ENCODE measurements at regions not wholly inside any gene's neighbourhood (a gene's known extent, or its start where the extent isn't known, plus 50 kb on each side); places are given as distances from the start of the nearest gene placed in this dataset.

DNA sequence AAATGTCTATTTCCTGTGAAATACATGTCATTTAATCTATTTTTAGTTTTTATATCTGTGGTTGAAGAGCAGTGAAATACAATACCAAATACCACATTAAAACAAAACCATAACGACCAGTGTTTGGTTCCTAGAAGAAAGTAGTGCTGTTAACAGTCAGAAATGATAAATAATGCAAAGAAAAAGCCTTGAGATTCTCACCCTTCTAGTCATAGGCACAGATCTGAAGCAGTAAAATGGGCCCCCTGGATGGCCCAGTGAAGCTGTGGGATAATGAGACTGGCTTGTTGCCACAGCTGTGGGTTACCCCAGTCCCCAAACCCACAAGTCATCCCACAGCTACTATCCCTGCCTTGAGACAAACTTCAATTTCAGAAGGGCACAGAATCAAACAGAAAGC, 137.3 kb upstream of the RPL34 start:
- in situ Hi-C loops (cut with HindIII; ENCODE audit: low pct_ligation_motif_present, low sequenced_read_pairs) = no loop called here
- TF ChIP-seq, protein P1, sequence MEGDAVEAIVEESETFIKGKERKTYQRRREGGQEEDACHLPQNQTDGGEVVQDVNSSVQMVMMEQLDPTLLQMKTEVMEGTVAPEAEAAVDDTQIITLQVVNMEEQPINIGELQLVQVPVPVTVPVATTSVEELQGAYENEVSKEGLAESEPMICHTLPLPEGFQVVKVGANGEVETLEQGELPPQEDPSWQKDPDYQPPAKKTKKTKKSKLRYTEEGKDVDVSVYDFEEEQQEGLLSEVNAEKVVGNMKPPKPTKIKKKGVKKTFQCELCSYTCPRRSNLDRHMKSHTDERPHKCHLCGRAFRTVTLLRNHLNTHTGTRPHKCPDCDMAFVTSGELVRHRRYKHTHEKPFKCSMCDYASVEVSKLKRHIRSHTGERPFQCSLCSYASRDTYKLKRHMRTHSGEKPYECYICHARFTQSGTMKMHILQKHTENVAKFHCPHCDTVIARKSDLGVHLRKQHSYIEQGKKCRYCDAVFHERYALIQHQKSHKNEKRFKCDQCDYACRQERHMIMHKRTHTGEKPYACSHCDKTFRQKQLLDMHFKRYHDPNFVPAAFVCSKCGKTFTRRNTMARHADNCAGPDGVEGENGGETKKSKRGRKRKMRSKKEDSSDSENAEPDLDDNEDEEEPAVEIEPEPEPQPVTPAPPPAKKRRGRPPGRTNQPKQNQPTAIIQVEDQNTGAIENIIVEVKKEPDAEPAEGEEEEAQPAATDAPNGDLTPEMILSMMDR (IDR thresholded peaks at IDR 0.05; ENCODE audit: low read depth, low read length, missing control alignments) = no peak
- DNase-seq = no peak
- H3K27me3 ChIP-seq (replicated peaks) = no peaks in the 10 kb centered on the region
- no peak overlapping the region for H3K27ac ChIP-seq
- no peaks in the 10 kb centered on the region for H3K36me3 ChIP-seq (replicated peaks)
- no peak overlapping the region for H3K4me3 ChIP-seq (ENCODE audit: low read depth, low read length)

DNA sequence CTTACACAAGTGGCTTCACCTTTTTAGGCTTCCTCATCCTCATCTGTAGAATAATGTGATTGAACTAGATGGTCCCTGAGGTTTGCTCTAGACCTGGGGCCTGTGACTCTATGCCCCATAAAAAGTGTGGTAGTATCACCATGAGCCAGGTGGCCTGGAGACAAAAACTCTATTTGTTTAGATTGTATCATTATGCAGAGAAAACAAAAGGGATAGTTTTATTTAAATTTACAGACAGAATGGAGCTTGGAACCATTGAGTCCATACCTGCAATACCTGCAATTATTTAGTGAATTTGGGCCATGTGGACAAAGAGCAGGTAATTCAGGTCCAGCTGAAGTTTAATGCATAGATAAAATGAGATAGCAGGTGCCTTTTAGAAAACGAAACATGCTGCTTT, 139.5 kb upstream of the RPL34 start:
- no peak overlapping the region for H3K27ac ChIP-seq
- H3K4me3 ChIP-seq (ENCODE audit: low read depth, low read length) = no peak overlapping the region
- H3K36me3 ChIP-seq (replicated peaks) = no peaks in the 10 kb centered on the region
- TF ChIP-seq, protein P1 (IDR thresholded peaks at IDR 0.05; ENCODE audit: low read depth, low read length, missing control alignments) = no peak
- H3K27me3 ChIP-seq (replicated peaks) = no peaks in the 10 kb centered on the region
- in situ Hi-C loops (cut with HindIII; ENCODE audit: low pct_ligation_motif_present, low sequenced_read_pairs) = no loop called here
- no peak for DNase-seq

- no peak overlapping the region for H3K27ac ChIP-seq
- H3K27me3 ChIP-seq (replicated peaks) = no peaks in the 10 kb centered on the region
- TF ChIP-seq, protein P1 (IDR thresholded peaks at IDR 0.05; ENCODE audit: low read depth, low read length, missing control alignments) = no peak
- in situ Hi-C loops (cut with HindIII; ENCODE audit: low pct_ligation_motif_present, low sequenced_read_pairs) = no loop called here
- no peaks in the 10 kb centered on the region for H3K36me3 ChIP-seq (replicated peaks)
- DNase-seq = no peak
- no peak overlapping the region for H3K4me3 ChIP-seq (ENCODE audit: low read depth, low read length)
Measured at GRCh38 chr4:108477527-108478108, 142.8 kb upstream of the RPL34 start.

GRCh38 chr4:108473163-108473720, 147.1 kb upstream of the RPL34 start:
- in situ Hi-C loops (cut with HindIII; ENCODE audit: low pct_ligation_motif_present, low sequenced_read_pairs) = no loop called here
- no peak for DNase-seq
- no peaks in the 10 kb centered on the region for H3K27me3 ChIP-seq (replicated peaks)
- TF ChIP-seq, protein P1 (IDR thresholded peaks at IDR 0.05; ENCODE audit: low read depth, low read length, missing control alignments) = peak; percentile 4
- no peaks in the 10 kb centered on the region for H3K36me3 ChIP-seq (replicated peaks)
- H3K27ac ChIP-seq = no peak overlapping the region
- no peak overlapping the region for H3K4me3 ChIP-seq (ENCODE audit: low read depth, low read length)

- H3K27me3 ChIP-seq (replicated peaks) = no peaks in the 10 kb centered on the region
- H3K36me3 ChIP-seq (replicated peaks) = no peaks in the 10 kb centered on the region
- in situ Hi-C loops (cut with HindIII; ENCODE audit: low pct_ligation_motif_present, low sequenced_read_pairs) = no loop called here
- DNase-seq = peak; percentile 81
- TF ChIP-seq, protein P1 (IDR thresholded peaks at IDR 0.05; ENCODE audit: low read depth, low read length, missing control alignments) = no peak
- H3K27ac ChIP-seq = no peak overlapping the region
- H3K4me3 ChIP-seq (ENCODE audit: low read depth, low read length) = no peak overlapping the region
Measured at GRCh38 chr4:108466936-108467902, 153.2 kb upstream of the RPL34 start.
